ENCODE measurements at regions not wholly inside any gene's neighbourhood (a gene's known extent, or its start where the extent isn't known, plus 50 kb on each side); places are given as distances from the start of the nearest gene placed in this dataset.

GRCh38 chr2:67564626-67565025 is 167.5 kb downstream of the ETAA1 start:
- TF ChIP-seq CTCF (IDR thresholded peaks at IDR 0.05; ENCODE audit: extremely low read depth in 1 of 2, insufficient read depth in 1 of 2, low read depth in 1 of 2, low read length in 2 of 2) (no peak), MYC (IDR thresholded peaks at IDR 0.05; ENCODE audit: low read depth, low read length) (no peak), POLR2AphosphoS5 (IDR thresholded peaks at IDR 0.05; ENCODE audit: insufficient read depth, low read depth, low read length) (no peak)
